ENCODE measurements at regions not wholly inside any gene's neighbourhood (a gene's known extent, or its start where the extent isn't known, plus 50 kb on each side); places are given as distances from the start of the nearest gene placed in this dataset.

DNA sequence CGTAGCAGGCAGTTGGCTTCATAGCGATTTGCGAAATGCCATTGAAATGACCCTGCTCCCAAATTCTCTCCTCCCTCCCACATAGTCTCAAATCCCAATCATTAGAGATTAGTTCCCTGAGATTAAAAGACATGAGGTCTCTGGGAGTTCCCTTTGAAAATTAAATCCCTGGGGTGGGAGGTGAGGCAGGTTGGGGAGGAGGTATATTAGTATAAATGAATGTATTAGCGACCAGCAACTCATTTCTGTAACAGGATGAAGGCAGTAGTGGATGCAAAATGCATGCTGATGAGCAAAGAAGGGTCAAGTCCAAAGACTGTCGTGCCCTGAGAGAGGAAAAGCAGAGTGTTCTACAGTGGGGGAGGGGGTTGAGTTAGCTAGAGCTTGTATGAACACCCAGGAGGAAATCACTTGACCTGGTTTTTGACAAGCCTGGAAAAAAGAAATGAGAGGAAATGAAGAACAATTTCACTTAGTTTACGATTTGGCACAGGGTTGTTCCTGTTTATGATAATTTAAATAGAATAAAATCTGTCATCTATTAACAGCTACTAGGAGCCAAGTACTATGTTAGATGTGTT lies 79.6 kb upstream of the MTPN start:
- H3K27ac Mint-ChIP-seq, result no peak overlapping the region
- Histone ChIP-seq H3K36me3 (ENCODE audit: insufficient read depth, low read length) (no peaks in the 10 kb centered on the region), H3K4me3 (ENCODE audit: low read length in 2 of 2) (no peak overlapping the region), H3K27me3 (ENCODE audit: insufficient read depth, low read length) (no peaks in the 10 kb centered on the region), H3K9me3 (ENCODE audit: control insufficient read depth in 1 of 2, low read length in 2 of 2) (no peaks in the 10 kb centered on the region), H3K27ac (ENCODE audit: low read depth, low read length) (no peak overlapping the region), H3K4me1 (ENCODE audit: insufficient read depth, low read length) (no peaks in the 10 kb centered on the region)
- no peaks in the 10 kb centered on the region for H3K9me3 Mint-ChIP-seq
- no peak overlapping the region for H3K4me3 Mint-ChIP-seq
- DNase-seq, result no peak
- intact Hi-C loops (cut with micrococcal nuclease), result no loop called here
- ChIA-PET CTCF (ENCODE audit: partially characterized antibody) (no interaction called here), POLR2A (ENCODE audit: partially characterized antibody) (no interaction called here)
- no peaks in the 10 kb centered on the region for H3K27me3 Mint-ChIP-seq
- H3K4me1 Mint-ChIP-seq, result peaks cover 0 to 4% (median under 1%) of the 10 kb centered on the region in 4 donors
- peaks cover 9 to 30% of the 10 kb centered on the region in 2 donors for H3K36me3 Mint-ChIP-seq

DNA sequence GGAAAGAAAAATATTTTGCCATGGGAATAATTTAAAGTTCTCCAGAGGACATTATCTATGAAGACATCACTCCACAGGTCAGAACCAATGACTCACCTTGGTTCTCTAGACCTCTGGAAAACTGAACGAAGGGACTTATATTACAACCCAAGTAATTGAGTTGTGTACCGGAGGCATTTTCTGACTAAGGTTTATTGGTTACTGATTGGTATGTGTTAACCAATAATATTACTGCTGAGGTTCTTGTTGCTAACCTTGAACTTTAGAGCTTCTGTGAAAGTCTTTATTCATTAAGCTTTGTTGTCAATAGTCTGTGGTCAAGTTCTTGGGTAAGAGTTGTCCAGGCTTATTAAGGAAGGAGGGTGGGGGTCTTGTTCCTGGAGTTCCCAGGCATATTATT lies 78.1 kb upstream of the MTPN start:
- no peaks in the 10 kb centered on the region for H3K36me3 ChIP-seq (ENCODE audit: insufficient read depth, low read length)

DNA sequence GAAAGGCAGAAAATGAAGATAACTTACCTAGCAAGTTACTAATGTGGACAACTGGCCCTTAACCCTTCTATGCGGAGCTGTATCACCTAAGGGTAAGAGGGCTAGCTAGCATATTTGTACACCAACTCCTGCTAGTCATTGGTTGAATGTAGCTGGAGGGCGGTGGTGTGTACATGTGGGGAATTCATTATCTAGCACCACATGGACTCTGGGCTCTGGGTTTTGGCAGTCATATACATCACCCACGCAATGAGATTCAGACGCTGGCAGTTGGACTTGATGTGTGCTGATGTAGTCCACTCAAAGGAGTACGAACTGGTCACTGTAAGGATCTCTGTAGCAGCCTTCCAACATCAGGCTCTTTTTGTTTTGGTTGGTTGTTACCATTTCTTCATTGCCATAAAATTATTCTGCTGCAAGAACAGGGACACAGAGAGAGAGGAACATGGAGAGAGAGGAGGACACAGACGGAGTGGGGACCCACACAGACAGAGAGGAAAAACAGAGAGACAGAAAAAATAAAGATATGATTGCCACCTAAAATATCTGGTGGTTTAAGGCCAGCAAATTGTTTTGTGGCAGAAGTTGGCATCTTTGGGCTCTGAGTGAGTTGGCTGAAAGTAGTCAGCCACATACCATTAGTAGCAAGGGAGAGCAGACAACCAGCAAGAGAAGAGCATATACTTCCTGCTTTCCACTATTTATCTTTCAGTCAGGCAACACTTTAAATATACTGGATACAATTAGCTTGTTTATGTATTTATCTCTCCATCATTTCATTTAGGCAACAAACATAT lies 76.7 kb upstream of the MTPN start:
- H3K9me3 Mint-ChIP-seq, result peaks cover 0 to 2% (median 0%) of the 10 kb centered on the region in 8 donors
- peaks cover 0 to 4% (median under 1%) of the 10 kb centered on the region in 4 donors for H3K4me1 Mint-ChIP-seq
- DNase-seq, result no peak
- Histone ChIP-seq H3K4me3 (ENCODE audit: low read length in 2 of 2) (no peak overlapping the region), H3K36me3 (ENCODE audit: insufficient read depth, low read length) (no peaks in the 10 kb centered on the region), H3K4me1 (ENCODE audit: insufficient read depth, low read length) (no peaks in the 10 kb centered on the region), H3K27ac (ENCODE audit: low read depth, low read length) (no peak overlapping the region), H3K27me3 (ENCODE audit: insufficient read depth, low read length) (no peaks in the 10 kb centered on the region), H3K9me3 (ENCODE audit: control insufficient read depth in 1 of 2, low read length in 2 of 2) (no peaks in the 10 kb centered on the region)
- H3K4me3 Mint-ChIP-seq, result no peak overlapping the region
- ChIA-PET CTCF (ENCODE audit: partially characterized antibody) (no interaction called here), POLR2A (ENCODE audit: partially characterized antibody) (no interaction called here)
- H3K36me3 Mint-ChIP-seq, result peaks cover 19 to 39% of the 10 kb centered on the region in 2 donors
- intact Hi-C loops (cut with micrococcal nuclease), result no loop called here
- H3K27me3 Mint-ChIP-seq, result no peaks in the 10 kb centered on the region
- H3K27ac Mint-ChIP-seq, result no peak overlapping the region

More for the DNA sequence above, 78.1 kb upstream of the MTPN start:
- ChIA-PET POLR2A (ENCODE audit: partially characterized antibody) (no interaction called here), CTCF (ENCODE audit: partially characterized antibody) (no interaction called here)
- no peak overlapping the region for H3K27ac Mint-ChIP-seq
- no peaks in the 10 kb centered on the region for H3K27me3 Mint-ChIP-seq
- DNase-seq, result no peak
- H3K27ac ChIP-seq (ENCODE audit: low read depth, low read length), result no peak overlapping the region
- intact Hi-C loops (cut with micrococcal nuclease), result no loop called here
- no peaks in the 10 kb centered on the region for H3K9me3 ChIP-seq (ENCODE audit: control insufficient read depth in 1 of 2, low read length in 2 of 2)
- H3K4me1 Mint-ChIP-seq, result peaks cover 0 to 4% (median under 1%) of the 10 kb centered on the region in 4 donors
- H3K4me1 ChIP-seq (ENCODE audit: insufficient read depth, low read length), result no peaks in the 10 kb centered on the region
- peaks cover 12 to 36% of the 10 kb centered on the region in 2 donors for H3K36me3 Mint-ChIP-seq
- H3K4me3 ChIP-seq (ENCODE audit: low read length in 2 of 2), result no peak overlapping the region
- no peaks in the 10 kb centered on the region for H3K27me3 ChIP-seq (ENCODE audit: insufficient read depth, low read length)
- no peaks in the 10 kb centered on the region for H3K9me3 Mint-ChIP-seq
- no peak overlapping the region for H3K4me3 Mint-ChIP-seq

DNA sequence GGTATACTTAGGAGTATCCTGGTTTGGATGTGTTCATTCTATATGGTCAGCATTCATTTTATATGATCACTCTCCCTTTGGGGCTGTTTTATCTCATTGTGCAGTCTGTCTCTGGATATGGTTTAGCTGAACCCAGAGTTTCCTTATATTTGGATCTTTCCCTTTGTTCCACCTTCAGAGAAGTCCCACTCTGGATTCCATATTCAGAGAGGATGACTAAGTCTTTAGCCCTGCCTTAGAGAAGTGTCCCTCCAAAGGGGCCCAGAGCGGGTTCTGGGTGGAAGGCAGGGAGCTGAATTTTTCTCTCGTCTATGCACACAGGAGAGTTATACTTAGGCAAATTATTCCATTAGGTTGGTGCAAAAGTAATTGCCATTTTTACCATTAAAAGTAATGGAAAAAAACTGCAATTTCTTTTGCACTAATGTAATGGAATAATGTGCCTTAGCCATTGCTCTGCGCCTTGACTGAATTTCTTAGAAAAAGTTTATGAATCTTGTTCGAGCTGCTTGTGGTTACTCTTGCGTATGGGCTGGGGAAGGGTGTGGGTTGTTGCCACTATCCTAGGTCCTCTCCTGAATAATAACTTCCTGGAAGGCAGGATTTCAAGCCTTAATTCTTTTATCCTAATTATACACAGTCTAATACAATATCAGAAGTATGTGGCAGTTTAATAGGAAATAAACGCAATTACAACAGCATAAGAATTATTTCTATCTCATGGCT lies 74.2 kb upstream of the MTPN start:
- H3K9me3 Mint-ChIP-seq, result peaks cover 0 to 6% (median 0%) of the 10 kb centered on the region in 8 donors
- Histone ChIP-seq H3K27me3 (ENCODE audit: insufficient read depth, low read length) (no peaks in the 10 kb centered on the region), H3K4me3 (ENCODE audit: low read length in 2 of 2) (no peak overlapping the region), H3K27ac (ENCODE audit: low read depth, low read length) (no peak overlapping the region), H3K9me3 (ENCODE audit: control insufficient read depth in 1 of 2, low read length in 2 of 2) (no peaks in the 10 kb centered on the region), H3K36me3 (ENCODE audit: insufficient read depth, low read length) (no peaks in the 10 kb centered on the region), H3K4me1 (ENCODE audit: insufficient read depth, low read length) (no peaks in the 10 kb centered on the region)
- H3K27me3 Mint-ChIP-seq, result no peaks in the 10 kb centered on the region
- no peak for DNase-seq
- CTCF ChIA-PET (ENCODE audit: partially characterized antibody), result no interaction called here
- H3K27ac Mint-ChIP-seq, result no peak overlapping the region
- H3K36me3 Mint-ChIP-seq, result peaks cover 26 to 49% of the 10 kb centered on the region in 2 donors
- no peak overlapping the region for H3K4me3 Mint-ChIP-seq
- peaks cover 0 to 2% (median 0%) of the 10 kb centered on the region in 4 donors for H3K4me1 Mint-ChIP-seq
- intact Hi-C loops (cut with micrococcal nuclease), result no loop called here
- POLR2A ChIA-PET (ENCODE audit: partially characterized antibody), result no interaction called here

DNA sequence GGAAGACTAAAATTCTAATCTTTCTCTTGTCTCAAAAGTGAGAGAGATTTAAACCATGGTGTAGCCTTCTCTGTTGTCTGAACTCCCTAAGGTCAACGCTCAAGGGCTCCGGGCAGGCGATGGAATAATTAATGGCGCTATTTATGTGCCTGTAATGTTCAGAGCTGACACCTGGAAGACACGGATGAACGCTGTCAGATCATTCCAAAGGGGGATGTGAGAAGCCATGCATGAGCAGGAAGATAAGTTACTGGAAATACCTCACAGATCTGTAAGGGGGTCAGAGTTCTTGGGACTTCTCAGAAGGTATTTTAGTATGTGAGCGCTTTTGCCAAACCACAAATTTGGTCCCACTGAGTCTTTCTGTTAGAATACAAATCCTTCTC lies 73.3 kb upstream of the MTPN start:
- no peak overlapping the region for H3K27ac ChIP-seq (ENCODE audit: low read depth, low read length)
- H3K36me3 Mint-ChIP-seq, result peaks cover 30 to 53% of the 10 kb centered on the region in 2 donors
- ChIA-PET CTCF (ENCODE audit: partially characterized antibody) (no interaction called here), POLR2A (ENCODE audit: partially characterized antibody) (no interaction called here)
- intact Hi-C loops (cut with micrococcal nuclease), result no loop called here
- no peaks in the 10 kb centered on the region for H3K27me3 ChIP-seq (ENCODE audit: insufficient read depth, low read length)
- no peak overlapping the region for H3K4me3 Mint-ChIP-seq
- no peaks in the 10 kb centered on the region for H3K4me1 Mint-ChIP-seq
- no peaks in the 10 kb centered on the region for H3K9me3 ChIP-seq (ENCODE audit: control insufficient read depth in 1 of 2, low read length in 2 of 2)
- H3K9me3 Mint-ChIP-seq, result peaks cover 0 to 8% (median 1%) of the 10 kb centered on the region in 8 donors
- H3K27me3 Mint-ChIP-seq, result no peaks in the 10 kb centered on the region
- no peaks in the 10 kb centered on the region for H3K36me3 ChIP-seq (ENCODE audit: insufficient read depth, low read length)
- DNase-seq, result no peak
- H3K27ac Mint-ChIP-seq, result no peak overlapping the region
- H3K4me3 ChIP-seq (ENCODE audit: low read length in 2 of 2), result no peak overlapping the region
- H3K4me1 ChIP-seq (ENCODE audit: insufficient read depth, low read length), result no peaks in the 10 kb centered on the region

DNA sequence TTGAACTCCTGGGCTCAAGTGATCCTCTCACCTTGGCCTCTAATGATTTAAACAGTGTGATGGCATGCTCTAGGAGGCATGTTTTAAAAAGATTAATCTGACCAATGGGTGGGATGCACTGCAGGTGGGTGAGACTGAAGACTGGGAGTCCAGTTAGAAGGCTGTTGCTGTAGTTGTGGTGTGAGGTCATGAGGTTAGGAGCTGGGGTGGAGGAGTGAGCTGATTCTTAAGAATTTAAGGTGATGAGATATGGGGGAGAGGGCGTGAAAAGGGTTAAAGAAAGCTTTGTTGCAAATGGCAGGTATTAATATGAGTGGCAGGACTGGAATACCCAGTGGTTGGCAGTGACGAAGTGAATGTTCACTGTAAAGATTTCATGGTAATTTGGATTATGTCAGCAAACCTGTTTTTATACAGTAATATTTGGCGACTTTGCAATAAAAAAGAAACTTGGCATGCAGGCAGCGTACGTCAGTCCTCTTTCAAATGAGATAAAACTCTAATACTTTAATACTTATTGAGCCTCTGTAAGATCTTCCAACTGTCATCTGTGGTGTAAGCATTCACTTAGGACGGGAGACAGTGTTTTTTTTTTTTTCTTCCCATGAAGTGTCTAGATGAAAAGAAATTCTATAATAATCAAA lies 72.8 kb upstream of the MTPN start:
- POLR2A ChIA-PET (ENCODE audit: partially characterized antibody), result no interaction called here
- Mint-ChIP-seq H3K36me3 (peaks cover 34 to 58% of the 10 kb centered on the region in 2 donors), H3K4me3 (no peak overlapping the region)

DNA sequence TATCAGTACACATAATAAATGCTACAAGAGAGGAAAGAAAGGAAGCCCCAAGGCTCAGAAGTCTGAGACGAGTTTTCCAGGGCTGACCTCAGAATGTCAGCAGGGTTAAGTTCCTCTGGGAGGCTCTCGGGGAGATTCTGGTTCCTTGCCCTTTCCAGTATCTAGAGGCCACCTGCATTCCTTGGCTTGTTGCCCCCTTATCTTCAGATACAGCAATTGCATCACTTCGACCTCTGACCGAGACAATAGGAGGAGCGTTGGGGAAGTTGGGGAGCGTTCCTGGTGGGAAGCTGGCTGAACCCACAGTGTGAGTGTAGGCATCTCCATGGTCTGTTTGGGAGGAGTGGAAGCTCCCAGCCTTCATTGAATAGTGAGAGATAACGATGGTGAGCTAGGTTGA lies 72.0 kb upstream of the MTPN start:
- H3K27me3 Mint-ChIP-seq, result no peaks in the 10 kb centered on the region
- H3K27ac Mint-ChIP-seq, result no peak overlapping the region
- Histone ChIP-seq H3K27me3 (ENCODE audit: insufficient read depth, low read length) (no peaks in the 10 kb centered on the region), H3K36me3 (ENCODE audit: insufficient read depth, low read length) (no peaks in the 10 kb centered on the region), H3K9me3 (ENCODE audit: control insufficient read depth in 1 of 2, low read length in 2 of 2) (no peaks in the 10 kb centered on the region), H3K4me3 (ENCODE audit: low read length in 2 of 2) (no peak overlapping the region), H3K27ac (ENCODE audit: low read depth, low read length) (no peak overlapping the region), H3K4me1 (ENCODE audit: insufficient read depth, low read length) (no peaks in the 10 kb centered on the region)
- no peaks in the 10 kb centered on the region for H3K4me1 Mint-ChIP-seq
- ChIA-PET POLR2A (ENCODE audit: partially characterized antibody) (no interaction called here), CTCF (ENCODE audit: partially characterized antibody) (no interaction called here)
- intact Hi-C loops (cut with micrococcal nuclease), result no loop called here
- H3K4me3 Mint-ChIP-seq, result no peak overlapping the region
- peaks cover 36 to 58% of the 10 kb centered on the region in 2 donors for H3K36me3 Mint-ChIP-seq
- DNase-seq, result no peak
- H3K9me3 Mint-ChIP-seq, result peaks cover 0 to 12% (median 2%) of the 10 kb centered on the region in 8 donors

More for the DNA sequence above, 72.8 kb upstream of the MTPN start:
- Histone ChIP-seq H3K27ac (ENCODE audit: low read depth, low read length) (no peak overlapping the region), H3K4me1 (ENCODE audit: insufficient read depth, low read length) (no peaks in the 10 kb centered on the region), H3K27me3 (ENCODE audit: insufficient read depth, low read length) (no peaks in the 10 kb centered on the region), H3K36me3 (ENCODE audit: insufficient read depth, low read length) (no peaks in the 10 kb centered on the region), H3K9me3 (ENCODE audit: control insufficient read depth in 1 of 2, low read length in 2 of 2) (no peaks in the 10 kb centered on the region), H3K4me3 (ENCODE audit: low read length in 2 of 2) (no peak overlapping the region)
- Mint-ChIP-seq H3K27me3 (no peaks in the 10 kb centered on the region), H3K4me1 (no peaks in the 10 kb centered on the region), H3K9me3 (peaks cover 0 to 12% (median 2%) of the 10 kb centered on the region in 8 donors), H3K27ac (no peak overlapping the region)
- intact Hi-C loops (cut with micrococcal nuclease), result no loop called here
- no peak for DNase-seq
- CTCF ChIA-PET (ENCODE audit: partially characterized antibody), result no interaction called here

Measured in CD4-positive, alpha-beta memory T cell (primary cell).